AG04450 (cell line): ENCODE measurements at regions not wholly inside any gene's neighbourhood (a gene's known extent, or its start where the extent isn't known, plus 50 kb on each side); places are given as distances from the start of the nearest gene placed in this dataset.

Source experiments
- CTCF ChIA-PET: fragments of 300-600, 350-600 bp; formaldehyde crosslinking; extraction: SDS; loops from one replicate; lab custom pipeline; 2022; ENCODE audit warnings: antibody characterized with exemption, inconsistent platforms; lab: Charles Lee
- POLR2A ChIA-PET: fragments of 350-600 bp; formaldehyde crosslinking; extraction: SDS; loops from one replicate; lab custom pipeline; 2021; ENCODE audit warnings: antibody characterized with exemption, inconsistent platforms; lab: Yijun Ruan, JAX
- DNase-seq: peaks from one replicate; pipeline ENCODE4 v3.0.0-alpha.2; 2011; ENCODE audit warnings: low read depth, low spot score
- H3K27ac ChIP-seq: one replicate; pipeline ENCODE4 v1.5.1; 2012; ENCODE audit warnings: low read depth, low read length, control low read depth
- H3K27me3 ChIP-seq: one replicate; pipeline ENCODE4 v1.6.0; 2012; ENCODE audit warnings: low read length; ENCODE audit not compliant: control insufficient read depth, insufficient read depth
- H3K4me3 ChIP-seq: 2 replicates; pipeline ENCODE4 v1.5.1; 2011; ENCODE audit warnings: mild to moderate bottlenecking, low read depth, low read length, control low read depth
- H3K9me3 ChIP-seq: 2 replicates; pipeline ENCODE4 v1.5.1; 2012; ENCODE audit warnings: low read length; ENCODE audit not compliant: control insufficient read depth, insufficient read depth
- CTCF ChIP-seq: IDR thresholded peaks from 2 replicates; pipeline ENCODE4 v1.5.1; 2011; ENCODE audit warnings: low read depth, low read length, control low read depth, inconsistent platforms

DNA sequence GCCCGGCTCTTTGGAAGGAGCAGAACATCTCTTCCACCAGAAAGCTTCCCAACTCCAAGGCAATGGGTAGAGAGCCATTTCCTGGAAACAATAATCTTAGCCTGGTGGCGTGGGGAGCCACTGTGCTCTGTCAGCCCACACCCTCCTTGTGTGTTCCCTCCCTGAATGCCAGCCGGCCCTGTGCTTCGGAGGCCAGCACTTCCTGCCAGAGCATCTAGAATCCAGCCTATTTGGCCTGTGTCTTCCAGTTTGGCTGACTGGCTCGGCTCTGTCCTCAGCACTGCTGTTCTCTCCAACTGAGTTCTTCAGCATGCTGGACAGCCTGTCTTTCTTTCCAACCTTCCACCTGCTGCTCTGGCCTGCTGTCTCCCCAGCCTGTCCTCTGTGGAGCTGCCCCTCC is 349.3 kb downstream of the MFSD1 start:
- Histone ChIP-seq H3K4me3 (no peak overlapping the region), H3K27ac (no peak overlapping the region), H3K9me3 (no peaks in the 10 kb centered on the region), H3K27me3 (no peaks in the 10 kb centered on the region)
- POLR2A ChIA-PET = no interaction called here
- CTCF ChIA-PET = no interaction called here
- DNase-seq = no peak
- TF ChIP-seq CTCF = no peak

GRCh38 chr3:159157275-159157674 is 355.4 kb downstream of the MFSD1 start:
- Histone ChIP-seq H3K9me3 (no peaks in the 10 kb centered on the region), H3K27ac (no peak overlapping the region), H3K4me3 (no peak overlapping the region), H3K27me3 (no peaks in the 10 kb centered on the region)
- DNase-seq = no peak
- no peak for TF ChIP-seq CTCF
- ChIA-PET POLR2A (no interaction called here), CTCF (no interaction called here)

DNA sequence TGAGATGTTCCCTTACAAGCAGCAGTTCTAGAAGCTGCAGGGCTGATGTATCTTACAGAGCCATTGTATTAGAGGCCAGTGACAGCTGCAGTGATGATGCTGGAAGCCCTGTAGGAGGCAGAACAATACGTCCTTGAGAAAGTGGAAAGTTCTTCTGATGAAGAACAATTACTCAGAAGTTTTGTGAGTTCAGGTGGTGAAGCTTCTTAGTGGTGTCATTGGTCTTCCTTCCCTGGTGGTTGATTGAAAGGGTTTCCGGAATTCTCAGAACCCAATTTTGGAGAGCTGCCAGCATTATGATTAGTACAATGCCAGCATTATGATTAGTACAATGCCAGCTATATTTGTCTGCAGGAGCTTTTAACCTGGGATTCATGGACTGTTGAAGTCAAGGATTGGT is 356.4 kb downstream of the MFSD1 start:
- H3K27me3 ChIP-seq = no peaks in the 10 kb centered on the region
- H3K27ac ChIP-seq = no peak overlapping the region
- no peak for DNase-seq
- ChIA-PET CTCF (interaction anchor here (0.9 kb wide), 1 partner anchor 9 kb away, joined by 3 read pairs; no protein-coding TSS in a partner anchor), POLR2A (no interaction called here)
- H3K9me3 ChIP-seq = no peaks in the 10 kb centered on the region
- no peak overlapping the region for H3K4me3 ChIP-seq
- TF ChIP-seq CTCF = peak; percentile 31; the same call in 1 of the 2 replicates

DNA sequence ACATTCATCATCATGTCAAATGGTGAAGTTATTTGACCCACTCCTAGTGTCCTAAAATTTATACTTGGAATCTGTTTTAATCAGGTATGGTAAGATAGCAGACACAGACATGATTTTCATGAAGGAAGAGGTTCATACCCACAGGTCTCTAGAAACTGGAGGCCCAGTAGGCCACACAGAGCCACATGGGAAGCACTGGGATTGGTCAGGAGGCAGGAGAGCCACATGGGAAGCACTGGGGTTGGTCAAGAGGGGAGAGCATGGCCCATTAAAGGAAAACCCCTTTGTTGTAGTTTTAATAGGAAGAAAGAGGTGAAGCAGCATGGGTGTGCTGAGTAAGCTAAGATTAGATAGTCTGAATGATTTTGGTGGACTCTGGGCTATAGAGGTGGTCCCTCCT is 356.9 kb downstream of the MFSD1 start:
- CTCF ChIA-PET = interaction anchor here (0.7 to 1.0 kb wide), 3 partner anchors 9 to 1572 kb away, joined by 3 read pairs; no protein-coding TSS in a partner anchor

GRCh38 chr3:159159546-159159945 is 357.7 kb downstream of the MFSD1 start:
- Histone ChIP-seq H3K4me3 (no peak overlapping the region), H3K27me3 (no peaks in the 10 kb centered on the region), H3K9me3 (no peaks in the 10 kb centered on the region), H3K27ac (no peak overlapping the region)
- ChIA-PET POLR2A (no interaction called here), CTCF (interaction anchor here (1.0 kb wide), 1 partner anchor 87 kb away, joined by 3 read pairs; no protein-coding TSS in a partner anchor)
- TF ChIP-seq CTCF = no peak
- no peak for DNase-seq

More for the DNA sequence above, 356.9 kb downstream of the MFSD1 start:
- Histone ChIP-seq H3K4me3 (no peak overlapping the region), H3K27me3 (no peaks in the 10 kb centered on the region), H3K9me3 (no peaks in the 10 kb centered on the region), H3K27ac (no peak overlapping the region)
- POLR2A ChIA-PET = no interaction called here
- DNase-seq = no peak
- no peak for TF ChIP-seq CTCF
